ENCODE measurements at regions not wholly inside any gene's neighbourhood (a gene's known extent, or its start where the extent isn't known, plus 50 kb on each side); places are given as distances from the start of the nearest gene placed in this dataset.

- TF ChIP-seq CTCF (conservative IDR thresholded peaks at IDR 0.05; ENCODE audit: low read length) (no peak), EZH2phosphoT487 (IDR thresholded peaks at IDR 0.05; ENCODE audit: borderline replicate concordance) (no peak)
Observed at GRCh38 chr1:29786195-29786594, 549.9 kb downstream of the PTPRU start.
